ENCODE measurements at regions not wholly inside any gene's neighbourhood (a gene's known extent, or its start where the extent isn't known, plus 50 kb on each side); places are given as distances from the start of the nearest gene placed in this dataset.
"Not testable (repeated sequence)": the region's sequence is repeated elsewhere in the genome, so short reads cannot be mapped to it uniquely, and the experiment has no call there.

DNA sequence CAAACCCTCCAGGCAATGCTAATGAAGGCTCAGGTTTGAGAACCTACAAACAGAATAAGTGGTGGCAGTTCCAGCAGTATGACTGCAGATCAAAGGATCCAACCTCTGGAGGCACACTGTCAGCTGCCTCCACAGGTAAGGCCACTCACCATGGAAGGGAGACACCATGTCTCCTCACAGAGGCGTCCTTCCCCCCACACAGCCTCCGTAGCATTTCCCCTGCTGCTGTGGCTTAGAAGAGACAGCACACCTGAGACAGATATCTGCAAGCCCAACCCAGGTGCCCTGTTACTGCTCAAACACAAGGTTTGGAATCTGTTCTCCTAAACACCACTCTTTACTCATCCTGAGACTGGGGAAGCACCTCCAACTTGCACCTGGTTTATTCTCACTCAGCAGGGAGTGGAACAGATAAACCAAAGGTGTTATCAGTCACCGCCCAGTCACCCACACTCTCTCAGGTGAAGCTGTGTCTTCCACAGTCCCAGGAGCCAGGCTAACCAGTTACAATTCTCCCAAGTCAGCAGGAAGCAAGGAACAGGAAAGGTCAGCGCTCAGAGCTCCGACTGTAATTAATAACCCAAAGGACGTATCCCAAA lies 311.2 kb downstream of the FOXO1 start:
- no peak overlapping the region for H2BK120ac ChIP-seq (ENCODE audit: insufficient read depth, low read length, poor library complexity)
- no peak overlapping the region for H3K4ac ChIP-seq (ENCODE audit: low read depth, low read length)
- peaks cover 2% of the 10 kb centered on the region for H3K9me3 ChIP-seq (ENCODE audit: insufficient read depth, low read depth, low read length)
- no peak overlapping the region for H3K4me3 ChIP-seq (ENCODE audit: low read depth, low read length)
- H4K12ac ChIP-seq (ENCODE audit: low read depth, low read length), result no peak overlapping the region
- H2BK5ac ChIP-seq (ENCODE audit: low read depth, low read length, poor library complexity), result no peak overlapping the region
- no peak overlapping the region for H3K9ac ChIP-seq (ENCODE audit: low read length)
- no peak overlapping the region for H3K23ac ChIP-seq (ENCODE audit: low read length)
- H3K79me1 ChIP-seq (ENCODE audit: low read length), result peaks cover 3% of the 10 kb centered on the region
- H2AK5ac ChIP-seq (ENCODE audit: low read length), result no peak overlapping the region
- H3K27me3 ChIP-seq (ENCODE audit: insufficient read depth, low read length), result no peaks in the 10 kb centered on the region
- no peak overlapping the region for H2BK12ac ChIP-seq (ENCODE audit: low read length)
- H3K27ac ChIP-seq (ENCODE audit: low read depth, low read length), result no peak overlapping the region
- H3K4me1 ChIP-seq (ENCODE audit: control insufficient read depth in 1 of 2, insufficient read depth in 2 of 2, low read length in 2 of 2), result peaks cover 9 to 12% of the 10 kb centered on the region in 2 experiments
- no peak overlapping the region for H3K4me2 ChIP-seq (ENCODE audit: low read length)
- peak overlapping the region; percentile 8 for H3K18ac ChIP-seq (ENCODE audit: low read length)
- peak overlapping the region; percentile 23 for H4K91ac ChIP-seq (ENCODE audit: low read depth, low read length)
- H3K36me3 ChIP-seq (ENCODE audit: control insufficient read depth in 1 of 2, insufficient read depth in 2 of 2, low read length in 2 of 2), result no peaks in the 10 kb centered on the region
- no peaks in the 10 kb centered on the region for H3K79me2 ChIP-seq (ENCODE audit: control insufficient read depth, insufficient read depth, low read length, poor library complexity)
- WGBS (ENCODE audit: extremely low coverage, insufficient coverage, insufficient read length), result no CpG with 5 or more reads among the region's 6 CpGs
- H4K8ac ChIP-seq (ENCODE audit: low read depth, low read length), result no peak overlapping the region
- H2AFZ ChIP-seq (ENCODE audit: insufficient read depth, low read length, poor library complexity), result no peak overlapping the region
- DNase-seq, result no peak
- no peak overlapping the region for H3K14ac ChIP-seq (ENCODE audit: low read length)

DNA sequence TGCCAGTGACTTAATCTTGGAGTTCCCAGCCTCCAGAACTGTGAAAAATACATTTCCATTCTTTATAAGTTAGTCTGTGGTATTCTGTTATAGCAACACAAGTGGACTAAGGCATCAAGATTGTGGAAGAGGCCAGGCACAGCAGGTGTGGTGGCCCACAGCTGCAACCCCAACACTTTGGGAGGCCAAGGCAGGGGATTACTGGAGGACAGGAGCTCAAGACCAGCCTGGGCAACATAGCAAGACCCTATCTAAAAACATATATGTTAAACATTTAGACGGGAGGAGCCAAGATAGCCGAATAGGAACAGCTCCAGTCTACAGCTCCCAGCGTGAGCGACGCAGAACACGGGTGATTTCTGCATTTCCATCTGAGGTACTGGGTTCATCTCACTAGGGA lies 310.4 kb downstream of the FOXO1 start:
- H2AFZ ChIP-seq (ENCODE audit: insufficient read depth, low read length, poor library complexity), result no peak overlapping the region
- WGBS (ENCODE audit: extremely low coverage, insufficient coverage, insufficient read length), result no CpG with 5 or more reads among the region's 6 CpGs

DNA sequence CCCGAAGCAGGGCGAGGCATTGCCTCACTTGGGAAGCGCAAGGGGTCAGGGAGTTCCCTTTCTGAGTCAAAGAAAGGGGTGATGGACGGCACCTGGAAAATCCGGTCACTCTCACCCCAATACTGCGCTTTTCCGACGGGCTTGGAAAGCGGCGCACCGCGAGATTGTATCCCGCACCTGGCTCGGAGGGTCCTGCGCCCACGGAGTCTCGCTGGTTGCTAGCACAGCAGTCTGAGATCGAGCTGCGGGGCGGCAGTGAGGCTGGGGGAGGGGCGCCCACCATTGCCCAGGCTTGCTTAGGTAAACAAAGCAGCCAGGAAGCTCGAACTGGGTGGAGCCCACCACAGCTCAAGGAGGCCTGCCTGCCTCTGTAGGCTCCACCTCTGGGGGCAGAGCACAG lies 310.0 kb downstream of the FOXO1 start:
- no CpG with 5 or more reads among the region's 22 CpGs for WGBS (ENCODE audit: extremely low coverage, insufficient coverage, insufficient read length)
- not testable (repeated sequence) for H3K4me3 ChIP-seq (ENCODE audit: low read depth, low read length); H3K23ac ChIP-seq (ENCODE audit: low read length); H3K27ac ChIP-seq (ENCODE audit: low read depth, low read length); H2AFZ ChIP-seq (ENCODE audit: insufficient read depth, low read length, poor library complexity); H3K14ac ChIP-seq (ENCODE audit: low read length); H3K36me3 ChIP-seq (ENCODE audit: control insufficient read depth in 1 of 2, insufficient read depth in 2 of 2, low read length in 2 of 2); H3K79me1 ChIP-seq (ENCODE audit: low read length); H3K27me3 ChIP-seq (ENCODE audit: insufficient read depth, low read length); H3K79me2 ChIP-seq (ENCODE audit: control insufficient read depth, insufficient read depth, low read length, poor library complexity); H4K8ac ChIP-seq (ENCODE audit: low read depth, low read length); H3K4me2 ChIP-seq (ENCODE audit: low read length); H3K9ac ChIP-seq (ENCODE audit: low read length); H2BK12ac ChIP-seq (ENCODE audit: low read length); H2BK5ac ChIP-seq (ENCODE audit: low read depth, low read length, poor library complexity); H3K18ac ChIP-seq (ENCODE audit: low read length); H4K12ac ChIP-seq (ENCODE audit: low read depth, low read length); DNase-seq; H3K9me3 ChIP-seq (ENCODE audit: insufficient read depth, low read depth, low read length); H2AK5ac ChIP-seq (ENCODE audit: low read length); H3K4ac ChIP-seq (ENCODE audit: low read depth, low read length)
- Histone ChIP-seq H3K4me1 (ENCODE audit: control insufficient read depth in 1 of 2, insufficient read depth in 2 of 2, low read length in 2 of 2) (peaks cover 9 to 12% of the 10 kb centered on the region in 2 experiments), H2BK120ac (ENCODE audit: insufficient read depth, low read length, poor library complexity) (peak overlapping the region; percentile 6), H4K91ac (ENCODE audit: low read depth, low read length) (peak overlapping the region; percentile 45)

More for the DNA sequence above, 310.4 kb downstream of the FOXO1 start:
- H3K79me2 ChIP-seq (ENCODE audit: control insufficient read depth, insufficient read depth, low read length, poor library complexity), result no peaks in the 10 kb centered on the region
- H2BK120ac ChIP-seq (ENCODE audit: insufficient read depth, low read length, poor library complexity), result peak overlapping the region; percentile 10
- no peak overlapping the region for H3K9ac ChIP-seq (ENCODE audit: low read length)
- peak in 1 of 2 donors; percentile 30 for DNase-seq
- no peak overlapping the region for H2BK5ac ChIP-seq (ENCODE audit: low read depth, low read length, poor library complexity)
- H3K23ac ChIP-seq (ENCODE audit: low read length), result no peak overlapping the region
- no peak overlapping the region for H4K8ac ChIP-seq (ENCODE audit: low read depth, low read length)
- peak overlapping the region; percentile 11 for H2BK12ac ChIP-seq (ENCODE audit: low read length)
- no peak overlapping the region for H3K27ac ChIP-seq (ENCODE audit: low read depth, low read length)
- H3K4me2 ChIP-seq (ENCODE audit: low read length), result no peak overlapping the region
- H3K79me1 ChIP-seq (ENCODE audit: low read length), result peaks cover 3% of the 10 kb centered on the region
- no peak overlapping the region for H4K12ac ChIP-seq (ENCODE audit: low read depth, low read length)
- H3K4me1 ChIP-seq (ENCODE audit: control insufficient read depth in 1 of 2, insufficient read depth in 2 of 2, low read length in 2 of 2), result peaks cover 9 to 12% of the 10 kb centered on the region in 2 experiments
- no peaks in the 10 kb centered on the region for H3K27me3 ChIP-seq (ENCODE audit: insufficient read depth, low read length)
- peak overlapping the region; percentile 30 for H4K91ac ChIP-seq (ENCODE audit: low read depth, low read length)
- no peak overlapping the region for H2AK5ac ChIP-seq (ENCODE audit: low read length)
- no peak overlapping the region for H3K4me3 ChIP-seq (ENCODE audit: low read depth, low read length)
- H3K9me3 ChIP-seq (ENCODE audit: insufficient read depth, low read depth, low read length), result peaks cover 2% of the 10 kb centered on the region
- H3K18ac ChIP-seq (ENCODE audit: low read length), result no peak overlapping the region
- H3K4ac ChIP-seq (ENCODE audit: low read depth, low read length), result no peak overlapping the region
- H3K14ac ChIP-seq (ENCODE audit: low read length), result no peak overlapping the region
- no peaks in the 10 kb centered on the region for H3K36me3 ChIP-seq (ENCODE audit: control insufficient read depth in 1 of 2, insufficient read depth in 2 of 2, low read length in 2 of 2)

DNA sequence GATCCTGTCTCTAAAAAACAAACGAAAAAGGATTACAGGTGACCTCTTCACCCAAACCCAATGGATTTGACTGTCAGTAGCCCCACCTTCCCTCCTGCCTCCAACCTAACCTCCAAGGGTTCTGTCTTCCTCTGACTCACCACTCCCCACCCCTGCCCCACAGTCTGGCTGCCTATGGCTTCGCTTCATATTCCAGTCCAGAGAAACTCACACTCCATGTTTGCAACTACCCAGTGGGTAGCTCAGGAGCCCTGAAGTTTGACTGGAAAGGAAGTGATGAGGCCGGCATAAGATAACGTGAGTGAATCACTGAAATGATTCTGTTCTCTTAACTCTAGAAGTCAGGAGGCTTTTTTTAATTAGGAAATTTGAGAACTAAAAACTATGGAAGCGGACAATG lies 303.9 kb downstream of the FOXO1 start:
- no peak overlapping the region for H3K4me2 ChIP-seq (ENCODE audit: low read length)
- no peak overlapping the region for H4K8ac ChIP-seq (ENCODE audit: low read depth, low read length)
- H2AFZ ChIP-seq (ENCODE audit: insufficient read depth, low read length, poor library complexity), result no peak overlapping the region
- no peak overlapping the region for H3K18ac ChIP-seq (ENCODE audit: low read length)
- no peak overlapping the region for H3K14ac ChIP-seq (ENCODE audit: low read length)
- H2AK5ac ChIP-seq (ENCODE audit: low read length), result no peak overlapping the region
- no peak overlapping the region for H3K23ac ChIP-seq (ENCODE audit: low read length)
- H3K79me2 ChIP-seq (ENCODE audit: control insufficient read depth, insufficient read depth, low read length, poor library complexity), result no peaks in the 10 kb centered on the region
- no peak overlapping the region for H3K27ac ChIP-seq (ENCODE audit: low read depth, low read length)
- DNase-seq, result no peak
- no peak overlapping the region for H3K9ac ChIP-seq (ENCODE audit: low read length)
- H3K79me1 ChIP-seq (ENCODE audit: low read length), result no peaks in the 10 kb centered on the region
- no peak overlapping the region for H2BK5ac ChIP-seq (ENCODE audit: low read depth, low read length, poor library complexity)
- H3K4me1 ChIP-seq (ENCODE audit: control insufficient read depth in 1 of 2, insufficient read depth in 2 of 2, low read length in 2 of 2), result no peaks in the 10 kb centered on the region
- no CpG with 5 or more reads among the region's 5 CpGs for WGBS (ENCODE audit: extremely low coverage, insufficient coverage, insufficient read length)
- no peaks in the 10 kb centered on the region for H3K36me3 ChIP-seq (ENCODE audit: control insufficient read depth in 1 of 2, insufficient read depth in 2 of 2, low read length in 2 of 2)
- no peak overlapping the region for H4K91ac ChIP-seq (ENCODE audit: low read depth, low read length)
- H2BK12ac ChIP-seq (ENCODE audit: low read length), result no peak overlapping the region
- H2BK120ac ChIP-seq (ENCODE audit: insufficient read depth, low read length, poor library complexity), result no peak overlapping the region
- H3K4me3 ChIP-seq (ENCODE audit: low read depth, low read length), result no peak overlapping the region
- H3K9me3 ChIP-seq (ENCODE audit: insufficient read depth, low read depth, low read length), result peaks cover 2% of the 10 kb centered on the region
- H4K12ac ChIP-seq (ENCODE audit: low read depth, low read length), result no peak overlapping the region
- no peaks in the 10 kb centered on the region for H3K27me3 ChIP-seq (ENCODE audit: insufficient read depth, low read length)
- H3K4ac ChIP-seq (ENCODE audit: low read depth, low read length), result no peak overlapping the region

Data from trophoblast cell (in vitro differentiated cells and primary cell).